ENCODE measurements at regions not wholly inside any gene's neighbourhood (a gene's known extent, or its start where the extent isn't known, plus 50 kb on each side); places are given as distances from the start of the nearest gene placed in this dataset.

- Histone ChIP-seq H3K4me3 (ENCODE audit: low read depth, low read length) (no peak overlapping the region), H3K9me3 (ENCODE audit: control insufficient read depth, insufficient read depth, low read length) (peaks cover 2% of the 10 kb centered on the region), H3K27ac (ENCODE audit: low read depth, low read length) (no peak overlapping the region), H3K4me1 (ENCODE audit: control insufficient read depth, insufficient read depth, low read length) (no peaks in the 10 kb centered on the region), H3K27me3 (ENCODE audit: control insufficient read depth, insufficient read depth, low read length) (no peaks in the 10 kb centered on the region), H3K36me3 (ENCODE audit: control insufficient read depth, insufficient read depth, low read length) (no peaks in the 10 kb centered on the region)
- no peak for DNase-seq (ENCODE audit: low read depth in 4 of 6, low spot score in 6 of 6)
- 86% methylated on average over 7 of the region's 7 CpGs for WGBS (ENCODE audit: insufficient coverage)
Observed at GRCh38 chr3:13708301-13708700, 159.4 kb downstream of the FBLN2 start.

GRCh38 chr3:13707456-13707855, 158.5 kb downstream of the FBLN2 start:
- H3K27me3 ChIP-seq (ENCODE audit: control insufficient read depth, insufficient read depth, low read length), result no peaks in the 10 kb centered on the region
- peaks cover 2% of the 10 kb centered on the region for H3K9me3 ChIP-seq (ENCODE audit: control insufficient read depth, insufficient read depth, low read length)
- DNase-seq (ENCODE audit: low read depth in 4 of 6, low spot score in 6 of 6), result no peak
- no peak overlapping the region for H3K4me3 ChIP-seq (ENCODE audit: low read depth, low read length)
- 92% methylated on average over 5 of the region's 5 CpGs for WGBS (ENCODE audit: insufficient coverage)
- H3K27ac ChIP-seq (ENCODE audit: low read depth, low read length), result no peak overlapping the region
- H3K4me1 ChIP-seq (ENCODE audit: control insufficient read depth, insufficient read depth, low read length), result no peaks in the 10 kb centered on the region
- no peaks in the 10 kb centered on the region for H3K36me3 ChIP-seq (ENCODE audit: control insufficient read depth, insufficient read depth, low read length)

GRCh38 chr3:13706886-13707285, 158.0 kb downstream of the FBLN2 start:
- 82% methylated on average over 4 of the region's 4 CpGs for WGBS (ENCODE audit: insufficient coverage)

GRCh38 chr3:13706451-13706850, 157.5 kb downstream of the FBLN2 start:
- no peaks in the 10 kb centered on the region for H3K4me1 ChIP-seq (ENCODE audit: control insufficient read depth, insufficient read depth, low read length)
- H3K27me3 ChIP-seq (ENCODE audit: control insufficient read depth, insufficient read depth, low read length), result no peaks in the 10 kb centered on the region
- no peak for DNase-seq (ENCODE audit: low read depth in 4 of 6, low spot score in 6 of 6)
- no peaks in the 10 kb centered on the region for H3K36me3 ChIP-seq (ENCODE audit: control insufficient read depth, insufficient read depth, low read length)
- peaks cover 2% of the 10 kb centered on the region for H3K9me3 ChIP-seq (ENCODE audit: control insufficient read depth, insufficient read depth, low read length)
- 96% methylated on average over 2 of the region's 2 CpGs for WGBS (ENCODE audit: insufficient coverage)
- H3K4me3 ChIP-seq (ENCODE audit: low read depth, low read length), result no peak overlapping the region
- H3K27ac ChIP-seq (ENCODE audit: low read depth, low read length), result no peak overlapping the region

More at GRCh38 chr3:13706886-13707285, 158.0 kb downstream of the FBLN2 start:
- no peaks in the 10 kb centered on the region for H3K36me3 ChIP-seq (ENCODE audit: control insufficient read depth, insufficient read depth, low read length)
- no peaks in the 10 kb centered on the region for H3K4me1 ChIP-seq (ENCODE audit: control insufficient read depth, insufficient read depth, low read length)
- DNase-seq (ENCODE audit: low read depth in 4 of 6, low spot score in 6 of 6), result no peak
- H3K27ac ChIP-seq (ENCODE audit: low read depth, low read length), result no peak overlapping the region
- peaks cover 2% of the 10 kb centered on the region for H3K9me3 ChIP-seq (ENCODE audit: control insufficient read depth, insufficient read depth, low read length)
- no peaks in the 10 kb centered on the region for H3K27me3 ChIP-seq (ENCODE audit: control insufficient read depth, insufficient read depth, low read length)
- H3K4me3 ChIP-seq (ENCODE audit: low read depth, low read length), result no peak overlapping the region

GRCh38 chr3:13705702-13706280, 156.9 kb downstream of the FBLN2 start:
- H3K9me3 ChIP-seq (ENCODE audit: control insufficient read depth, insufficient read depth, low read length), result peaks cover 2% of the 10 kb centered on the region
- no peaks in the 10 kb centered on the region for H3K4me1 ChIP-seq (ENCODE audit: control insufficient read depth, insufficient read depth, low read length)
- no peaks in the 10 kb centered on the region for H3K27me3 ChIP-seq (ENCODE audit: control insufficient read depth, insufficient read depth, low read length)
- no peak overlapping the region for H3K4me3 ChIP-seq (ENCODE audit: low read depth, low read length)
- no peaks in the 10 kb centered on the region for H3K36me3 ChIP-seq (ENCODE audit: control insufficient read depth, insufficient read depth, low read length)
- 96% methylated on average over 4 of the region's 4 CpGs for WGBS (ENCODE audit: insufficient coverage)
- DNase-seq (ENCODE audit: low read depth in 4 of 6, low spot score in 6 of 6), result no peak
- no peak overlapping the region for H3K27ac ChIP-seq (ENCODE audit: low read depth, low read length)

GRCh38 chr3:13705051-13705450, 156.1 kb downstream of the FBLN2 start:
- Histone ChIP-seq H3K9me3 (ENCODE audit: control insufficient read depth, insufficient read depth, low read length) (peaks cover 2% of the 10 kb centered on the region), H3K27ac (ENCODE audit: low read depth, low read length) (no peak overlapping the region), H3K4me1 (ENCODE audit: control insufficient read depth, insufficient read depth, low read length) (no peaks in the 10 kb centered on the region), H3K36me3 (ENCODE audit: control insufficient read depth, insufficient read depth, low read length) (no peaks in the 10 kb centered on the region), H3K4me3 (ENCODE audit: low read depth, low read length) (no peak overlapping the region), H3K27me3 (ENCODE audit: control insufficient read depth, insufficient read depth, low read length) (no peaks in the 10 kb centered on the region)
- DNase-seq (ENCODE audit: low read depth in 4 of 6, low spot score in 6 of 6), result no peak
- WGBS (ENCODE audit: insufficient coverage), result 88% methylated on average over 3 of the region's 3 CpGs

GRCh38 chr3:13704174-13704573, 155.2 kb downstream of the FBLN2 start:
- WGBS (ENCODE audit: insufficient coverage), result 89% methylated on average over 5 of the region's 6 CpGs
- DNase-seq (ENCODE audit: low read depth in 4 of 6, low spot score in 6 of 6), result no peak

GRCh38 chr3:13703071-13703470, 154.1 kb downstream of the FBLN2 start:
- 91% methylated on average over 5 of the region's 5 CpGs for WGBS (ENCODE audit: insufficient coverage)
- Histone ChIP-seq H3K9me3 (ENCODE audit: control insufficient read depth, insufficient read depth, low read length) (peaks cover 2% of the 10 kb centered on the region), H3K27ac (ENCODE audit: low read depth, low read length) (no peak overlapping the region), H3K27me3 (ENCODE audit: control insufficient read depth, insufficient read depth, low read length) (no peaks in the 10 kb centered on the region), H3K4me3 (ENCODE audit: low read depth, low read length) (no peak overlapping the region), H3K4me1 (ENCODE audit: control insufficient read depth, insufficient read depth, low read length) (peaks cover 10% of the 10 kb centered on the region), H3K36me3 (ENCODE audit: control insufficient read depth, insufficient read depth, low read length) (no peaks in the 10 kb centered on the region)
- DNase-seq (ENCODE audit: low read depth in 4 of 6, low spot score in 6 of 6), result no peak

More at GRCh38 chr3:13704174-13704573, 155.2 kb downstream of the FBLN2 start:
- H3K9me3 ChIP-seq (ENCODE audit: control insufficient read depth, insufficient read depth, low read length), result peaks cover 2% of the 10 kb centered on the region
- peaks cover under 1% of the 10 kb centered on the region for H3K4me1 ChIP-seq (ENCODE audit: control insufficient read depth, insufficient read depth, low read length)
- H3K36me3 ChIP-seq (ENCODE audit: control insufficient read depth, insufficient read depth, low read length), result no peaks in the 10 kb centered on the region
- H3K4me3 ChIP-seq (ENCODE audit: low read depth, low read length), result no peak overlapping the region
- no peaks in the 10 kb centered on the region for H3K27me3 ChIP-seq (ENCODE audit: control insufficient read depth, insufficient read depth, low read length)
- no peak overlapping the region for H3K27ac ChIP-seq (ENCODE audit: low read depth, low read length)

GRCh38 chr3:13702286-13702685, 153.4 kb downstream of the FBLN2 start:
- no peaks in the 10 kb centered on the region for H3K36me3 ChIP-seq (ENCODE audit: control insufficient read depth, insufficient read depth, low read length)
- DNase-seq (ENCODE audit: low read depth in 4 of 6, low spot score in 6 of 6), result no peak
- WGBS (ENCODE audit: insufficient coverage), result 79% methylated on average over 7 of the region's 7 CpGs

GRCh38 chr3:13700889-13701288, 152.0 kb downstream of the FBLN2 start:
- Histone ChIP-seq H3K4me3 (ENCODE audit: low read depth, low read length) (no peak overlapping the region), H3K4me1 (ENCODE audit: control insufficient read depth, insufficient read depth, low read length) (peaks cover 10% of the 10 kb centered on the region), H3K9me3 (ENCODE audit: control insufficient read depth, insufficient read depth, low read length) (no peaks in the 10 kb centered on the region), H3K27me3 (ENCODE audit: control insufficient read depth, insufficient read depth, low read length) (no peaks in the 10 kb centered on the region), H3K27ac (ENCODE audit: low read depth, low read length) (no peak overlapping the region), H3K36me3 (ENCODE audit: control insufficient read depth, insufficient read depth, low read length) (no peaks in the 10 kb centered on the region)
- no peak for DNase-seq (ENCODE audit: low read depth in 4 of 6, low spot score in 6 of 6)
- 87% methylated on average over 8 of the region's 8 CpGs for WGBS (ENCODE audit: insufficient coverage)

More at GRCh38 chr3:13702286-13702685, 153.4 kb downstream of the FBLN2 start:
- Histone ChIP-seq H3K27ac (ENCODE audit: low read depth, low read length) (no peak overlapping the region), H3K27me3 (ENCODE audit: control insufficient read depth, insufficient read depth, low read length) (no peaks in the 10 kb centered on the region), H3K4me3 (ENCODE audit: low read depth, low read length) (no peak overlapping the region), H3K9me3 (ENCODE audit: control insufficient read depth, insufficient read depth, low read length) (peaks cover 2% of the 10 kb centered on the region), H3K4me1 (ENCODE audit: control insufficient read depth, insufficient read depth, low read length) (peaks cover 10% of the 10 kb centered on the region)
